Activated CD4-positive, alpha-beta memory T cell treated with anti-CD3 and anti-CD28 coated beads for 36 hours (primary cell): ENCODE measurements at regions not wholly inside any gene's neighbourhood (a gene's known extent, or its start where the extent isn't known, plus 50 kb on each side); places are given as distances from the start of the nearest gene placed in this dataset.

Experiments used
- CTCF ChIA-PET: fragments of 350-600 bp; sonication (Branson Sonifier 250); formaldehyde crosslinking; loops from one replicate; lab custom pipeline; 2021; ENCODE audit warnings: antibody characterized with exemption, inconsistent platforms; lab: Charles Lee
- POLR2A ChIA-PET: fragments of 350-600 bp; sonication (Branson Sonifier 250); formaldehyde crosslinking; loops from one replicate; lab custom pipeline; 2021; ENCODE audit warnings: antibody characterized with exemption; lab: Charles Lee
- DNase-seq: peaks from one replicate; pipeline ENCODE4 v3.0.0-alpha.2; 2020
- H3K27ac Mint-ChIP-seq: one replicate; pipeline ENCODE4 v1.8.0; 2021; ENCODE audit warnings: mixed read lengths
- H3K27me3 Mint-ChIP-seq: one replicate; pipeline ENCODE4 v1.8.0; 2021; ENCODE audit warnings: mixed read lengths
- H3K36me3 Mint-ChIP-seq: one replicate; pipeline ENCODE4 v1.8.0; 2021; ENCODE audit warnings: mixed read lengths
- H3K4me1 Mint-ChIP-seq: one replicate; pipeline ENCODE4 v1.8.0; 2021; ENCODE audit warnings: low read depth, mixed read lengths
- H3K4me3 Mint-ChIP-seq: one replicate; pipeline ENCODE4 v1.8.0; 2021; ENCODE audit warnings: mild to moderate bottlenecking, mixed read lengths
- H3K9me3 Mint-ChIP-seq: one replicate; pipeline ENCODE4 v1.8.0; 2021; ENCODE audit warnings: mixed read lengths
- intact Hi-C: fragments of 100-400 bp; cut with micrococcal nuclease; formaldehyde crosslinking; loops from one replicate; pipeline ENCODE4 v1.15.1; 2023

DNA sequence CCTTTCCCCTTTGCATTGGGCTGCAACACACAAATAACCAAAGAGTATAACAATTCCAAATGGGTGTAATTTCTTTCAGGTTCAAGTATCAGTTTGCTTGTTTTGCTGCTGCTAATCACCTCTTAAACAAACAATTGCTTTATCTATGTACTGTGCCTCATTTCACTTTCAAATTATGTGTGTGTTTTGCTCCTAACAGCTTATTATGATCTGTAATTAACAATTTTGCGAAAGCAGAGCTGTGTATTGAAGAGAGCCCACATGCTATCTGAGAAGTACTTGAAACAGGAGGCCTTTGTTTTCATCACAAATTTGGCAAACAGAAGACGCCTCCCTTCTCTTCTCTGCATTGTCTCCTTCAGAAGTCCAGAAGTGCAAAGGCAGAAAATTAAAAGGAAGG, 312.0 kb downstream of the TLE1 start:
- CTCF ChIA-PET: no interaction called here
- Mint-ChIP-seq H3K9me3 (peaks cover 3% of the 10 kb centered on the region), H3K36me3 (no peaks in the 10 kb centered on the region)

DNA sequence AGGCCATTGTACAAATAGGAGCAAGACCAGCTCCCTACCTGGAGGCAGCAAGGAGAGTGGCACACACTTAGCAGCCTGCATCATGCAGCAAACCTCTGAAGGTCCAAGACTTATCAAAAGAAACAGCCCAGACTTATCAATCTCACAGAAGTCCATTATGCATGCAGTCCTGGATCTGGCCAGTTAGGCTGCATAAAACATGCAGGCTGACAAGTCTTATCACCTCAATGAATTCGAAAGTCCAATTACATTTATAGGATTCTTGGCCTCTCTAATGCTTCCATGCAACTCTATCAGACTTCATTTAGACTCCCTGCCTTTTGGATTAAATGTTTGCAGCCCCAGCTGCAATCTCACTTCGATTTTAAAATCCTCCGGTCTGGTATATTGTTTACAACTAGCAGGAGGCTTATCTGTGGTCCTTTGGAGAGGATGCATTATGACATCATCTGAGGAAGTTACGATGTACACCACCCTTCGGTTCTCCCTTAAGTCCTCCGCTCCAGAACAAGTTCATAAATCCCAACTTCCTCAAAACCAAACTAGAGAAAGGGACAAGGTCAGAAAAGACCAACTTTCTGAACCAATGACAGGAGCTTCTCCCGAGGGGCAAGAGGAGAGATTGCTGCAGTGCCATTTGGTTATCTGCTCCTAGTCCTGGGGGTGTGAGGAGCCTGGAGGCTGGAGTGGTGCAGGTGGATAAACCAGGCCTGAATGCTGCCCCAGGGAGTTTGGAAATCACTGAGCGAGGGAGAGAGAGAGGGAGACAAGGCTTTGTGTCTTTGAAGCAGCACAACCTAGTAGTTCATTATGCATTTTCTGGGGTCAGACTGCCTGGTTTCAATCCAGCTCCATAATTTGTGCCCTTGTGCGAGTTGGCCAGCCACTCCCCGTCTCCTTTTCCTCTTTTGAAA, 313.9 kb downstream of the TLE1 start:
- intact Hi-C loops: no loop called here
- Mint-ChIP-seq H3K27ac (no peak overlapping the region), H3K4me3 (no peak overlapping the region), H3K9me3 (peaks cover 3% of the 10 kb centered on the region), H3K27me3 (no peaks in the 10 kb centered on the region), H3K36me3 (no peaks in the 10 kb centered on the region), H3K4me1 (no peaks in the 10 kb centered on the region)
- CTCF ChIA-PET: no interaction called here
- DNase-seq: no peak
- POLR2A ChIA-PET: no interaction called here

More for the DNA sequence above, 312.0 kb downstream of the TLE1 start:
- no peaks in the 10 kb centered on the region for H3K4me1 Mint-ChIP-seq
- DNase-seq: no peak
- POLR2A ChIA-PET: no interaction called here
- H3K27me3 Mint-ChIP-seq: no peaks in the 10 kb centered on the region
- no peak overlapping the region for H3K4me3 Mint-ChIP-seq
- intact Hi-C loops: no loop called here
- H3K27ac Mint-ChIP-seq: no peak overlapping the region

DNA sequence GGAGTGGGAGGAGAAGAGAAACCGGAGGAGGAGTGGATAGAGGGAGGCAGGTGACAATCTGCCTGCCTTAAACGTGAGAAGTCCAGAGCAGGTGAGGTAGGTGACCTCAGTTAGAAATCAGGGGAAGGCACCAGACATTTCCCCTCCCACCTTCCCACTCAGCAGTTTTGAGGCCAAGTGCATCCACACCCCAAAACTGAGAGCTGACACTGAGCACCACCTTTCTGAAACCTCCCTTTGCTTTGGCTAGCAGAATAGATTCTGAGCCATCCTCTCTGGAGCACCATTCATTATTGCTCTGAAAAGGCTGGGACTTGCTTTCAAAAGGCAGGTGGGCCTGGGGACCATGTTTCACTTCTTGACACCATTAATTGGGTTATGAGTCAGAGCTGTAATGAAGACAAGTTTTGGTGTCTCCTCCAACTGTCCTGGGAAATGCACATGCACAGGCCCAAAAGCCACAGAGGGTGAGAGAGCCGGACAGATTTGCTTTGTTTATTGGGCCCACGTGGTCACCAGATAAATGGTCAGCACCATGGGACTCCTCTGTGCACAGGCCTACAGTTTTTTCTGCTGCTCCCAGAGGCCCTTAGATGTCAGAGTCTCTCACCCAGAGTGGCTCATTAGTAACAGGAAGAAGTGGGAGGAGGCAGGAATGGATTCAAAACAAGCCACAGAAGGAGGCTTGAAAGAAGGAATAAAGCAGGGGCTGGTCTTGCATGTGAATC, 314.7 kb downstream of the TLE1 start:
- no peaks in the 10 kb centered on the region for H3K36me3 Mint-ChIP-seq
- ChIA-PET POLR2A (no interaction called here), CTCF (no interaction called here)
- no peak overlapping the region for H3K4me3 Mint-ChIP-seq
- no peak for DNase-seq
- H3K27me3 Mint-ChIP-seq: no peaks in the 10 kb centered on the region
- H3K9me3 Mint-ChIP-seq: peaks cover 3% of the 10 kb centered on the region
- H3K4me1 Mint-ChIP-seq: no peaks in the 10 kb centered on the region
- no peak overlapping the region for H3K27ac Mint-ChIP-seq
- intact Hi-C loops: no loop called here

DNA sequence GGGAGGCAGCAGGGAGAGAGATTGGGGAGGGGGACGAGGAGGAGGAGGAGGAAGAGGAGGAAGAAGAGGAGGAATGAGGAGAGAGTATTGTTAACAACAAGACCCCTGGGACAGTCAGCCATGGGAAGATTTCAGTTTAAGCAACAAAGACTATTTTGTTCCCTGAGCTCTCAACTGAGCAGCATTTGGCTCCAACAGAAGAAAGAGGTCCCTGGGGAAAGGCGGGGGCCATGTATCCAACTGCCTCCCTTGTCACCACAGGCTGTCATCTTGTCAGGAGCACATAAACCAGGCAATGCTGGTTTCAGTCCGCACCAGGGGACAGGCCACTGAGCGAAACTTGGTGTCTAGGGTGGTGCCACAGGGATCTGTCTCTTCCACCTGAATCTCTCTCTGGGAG, 316.1 kb downstream of the TLE1 start:
- no peaks in the 10 kb centered on the region for H3K4me1 Mint-ChIP-seq
- intact Hi-C loops: no loop called here
- POLR2A ChIA-PET: no interaction called here
- no peaks in the 10 kb centered on the region for H3K36me3 Mint-ChIP-seq
- CTCF ChIA-PET: no interaction called here
- no peak overlapping the region for H3K4me3 Mint-ChIP-seq
- H3K27me3 Mint-ChIP-seq: no peaks in the 10 kb centered on the region
- H3K9me3 Mint-ChIP-seq: peaks cover 7% of the 10 kb centered on the region
- no peak overlapping the region for H3K27ac Mint-ChIP-seq
- DNase-seq: no peak

DNA sequence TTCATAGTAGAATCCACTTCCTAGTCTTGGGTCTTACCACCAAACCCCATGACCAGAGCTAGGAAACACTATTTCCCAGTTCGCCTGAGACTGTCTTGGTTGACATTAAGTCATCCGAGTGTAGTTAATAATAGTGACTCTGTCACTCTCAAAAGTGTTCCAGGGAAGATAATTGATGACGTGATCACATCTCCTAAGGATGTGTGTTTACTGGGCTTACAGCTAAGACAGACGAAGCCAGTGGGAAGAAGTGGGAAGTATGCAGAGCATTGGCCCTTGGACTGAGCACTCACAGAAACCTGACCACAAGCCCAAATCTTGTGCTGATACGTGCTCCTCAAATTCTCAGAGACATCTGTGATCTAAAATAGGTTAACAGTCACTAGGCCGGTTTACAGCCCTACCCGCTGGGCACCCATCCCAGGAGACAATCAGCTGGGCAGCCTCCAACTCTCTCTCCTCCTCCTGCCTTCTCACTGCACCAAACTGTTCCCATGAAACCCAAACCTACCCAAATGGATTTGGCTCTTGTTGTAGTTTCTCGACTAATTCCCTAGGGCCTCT, 316.6 kb downstream of the TLE1 start:
- Mint-ChIP-seq H3K4me3 (no peak overlapping the region), H3K9me3 (peaks cover 7% of the 10 kb centered on the region), H3K36me3 (no peaks in the 10 kb centered on the region), H3K27ac (no peak overlapping the region), H3K27me3 (no peaks in the 10 kb centered on the region), H3K4me1 (no peaks in the 10 kb centered on the region)
- CTCF ChIA-PET: no interaction called here
- intact Hi-C loops: no loop called here
- POLR2A ChIA-PET: no interaction called here
- DNase-seq: no peak

DNA sequence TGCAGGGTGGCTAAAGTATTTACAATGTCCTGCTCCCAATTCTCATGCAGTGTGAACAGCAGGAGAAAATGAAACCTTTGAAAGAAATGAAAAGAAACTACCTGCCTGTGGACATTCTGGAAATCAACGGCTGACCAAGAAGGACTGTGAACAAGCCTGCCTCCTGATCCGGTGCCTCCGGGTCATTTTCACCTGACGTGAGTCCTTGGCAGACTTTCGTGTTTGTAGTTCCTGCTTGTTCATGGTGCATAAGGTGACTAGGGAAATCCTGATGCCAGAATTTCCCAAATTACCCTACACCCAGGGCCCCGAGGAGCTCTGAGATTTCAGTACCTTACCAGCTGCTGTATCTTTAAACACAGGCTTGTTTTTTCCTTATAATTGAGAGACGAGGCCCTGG, 317.5 kb downstream of the TLE1 start:
- CTCF ChIA-PET: no interaction called here
- intact Hi-C loops: no loop called here

GRCh38 chr9:81370650-81371049, 318.7 kb downstream of the TLE1 start:
- intact Hi-C loops: no loop called here
- H3K27me3 Mint-ChIP-seq: no peaks in the 10 kb centered on the region
- no peaks in the 10 kb centered on the region for H3K4me1 Mint-ChIP-seq
- H3K4me3 Mint-ChIP-seq: no peak overlapping the region
- ChIA-PET CTCF (no interaction called here), POLR2A (no interaction called here)
- H3K36me3 Mint-ChIP-seq: no peaks in the 10 kb centered on the region
- DNase-seq: no peak
- no peak overlapping the region for H3K27ac Mint-ChIP-seq
- H3K9me3 Mint-ChIP-seq: peaks cover 15% of the 10 kb centered on the region

More for the DNA sequence above, 317.5 kb downstream of the TLE1 start:
- POLR2A ChIA-PET: no interaction called here
- no peaks in the 10 kb centered on the region for H3K36me3 Mint-ChIP-seq
- H3K4me3 Mint-ChIP-seq: no peak overlapping the region
- peaks cover 15% of the 10 kb centered on the region for H3K9me3 Mint-ChIP-seq
- no peaks in the 10 kb centered on the region for H3K4me1 Mint-ChIP-seq
- no peak for DNase-seq
- H3K27ac Mint-ChIP-seq: no peak overlapping the region
- H3K27me3 Mint-ChIP-seq: no peaks in the 10 kb centered on the region

DNA sequence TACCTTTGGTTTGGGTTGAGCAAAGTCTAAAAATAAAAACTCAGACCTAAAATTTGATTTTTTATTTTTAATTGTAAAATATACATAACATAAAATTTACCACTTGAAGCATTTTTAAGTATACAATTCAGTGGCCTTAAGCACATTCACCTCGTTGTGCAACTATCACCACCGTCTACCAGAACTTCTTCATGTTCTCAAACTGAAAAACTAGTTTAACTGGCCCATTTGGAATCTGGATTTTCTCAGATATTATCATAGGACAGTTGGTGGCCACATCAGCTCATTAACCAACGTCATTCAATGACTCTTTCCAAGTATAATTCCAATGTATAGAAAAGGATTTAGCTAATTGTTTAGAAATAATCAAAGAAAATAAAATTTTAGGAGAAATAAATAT, 319.3 kb downstream of the TLE1 start:
- POLR2A ChIA-PET: no interaction called here
- CTCF ChIA-PET: no interaction called here
- H3K4me1 Mint-ChIP-seq: no peaks in the 10 kb centered on the region
- DNase-seq: no peak
- H3K27me3 Mint-ChIP-seq: no peaks in the 10 kb centered on the region
- no peaks in the 10 kb centered on the region for H3K36me3 Mint-ChIP-seq
- peaks cover 18% of the 10 kb centered on the region for H3K9me3 Mint-ChIP-seq
- H3K4me3 Mint-ChIP-seq: no peak overlapping the region
- intact Hi-C loops: no loop called here
- H3K27ac Mint-ChIP-seq: no peak overlapping the region

DNA sequence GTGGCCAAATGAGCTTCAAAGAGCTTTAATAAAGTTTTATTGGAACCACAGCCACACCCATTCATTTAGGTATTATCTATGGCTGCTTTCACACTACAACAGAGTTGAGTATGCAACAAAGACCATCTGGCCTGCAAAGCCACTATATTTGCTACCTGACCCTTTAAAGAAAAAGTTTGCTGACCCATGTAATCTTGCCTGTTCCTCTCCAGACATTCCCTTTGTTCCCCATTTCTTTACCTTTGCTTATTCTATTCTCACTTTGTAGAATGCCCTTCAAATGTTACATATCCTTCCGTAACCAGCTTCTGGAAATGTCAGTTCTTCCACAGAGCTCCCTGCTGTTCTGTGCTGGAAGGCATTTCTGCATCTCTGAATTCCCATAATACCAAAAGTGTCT, 320.2 kb downstream of the TLE1 start:
- no peak overlapping the region for H3K4me3 Mint-ChIP-seq

GRCh38 chr9:81363916-81364480, 325.3 kb downstream of the TLE1 start:
- Mint-ChIP-seq H3K27me3 (no peaks in the 10 kb centered on the region), H3K4me1 (no peaks in the 10 kb centered on the region), H3K27ac (no peak overlapping the region), H3K4me3 (no peak overlapping the region), H3K9me3 (peaks cover 22% of the 10 kb centered on the region), H3K36me3 (peaks cover 4% of the 10 kb centered on the region)
- intact Hi-C loops: no loop called here
- ChIA-PET CTCF (no interaction called here), POLR2A (no interaction called here)
- DNase-seq: no peak

More for the DNA sequence above, 320.2 kb downstream of the TLE1 start:
- H3K36me3 Mint-ChIP-seq: peaks cover 4% of the 10 kb centered on the region
- CTCF ChIA-PET: no interaction called here
- no peaks in the 10 kb centered on the region for H3K4me1 Mint-ChIP-seq
- peaks cover 28% of the 10 kb centered on the region for H3K9me3 Mint-ChIP-seq
- POLR2A ChIA-PET: no interaction called here
- no peak overlapping the region for H3K27ac Mint-ChIP-seq
- intact Hi-C loops: no loop called here
- no peaks in the 10 kb centered on the region for H3K27me3 Mint-ChIP-seq
- no peak for DNase-seq

GRCh38 chr9:81361296-81361695, 328.1 kb downstream of the TLE1 start:
- peaks cover 17% of the 10 kb centered on the region for H3K9me3 Mint-ChIP-seq
- CTCF ChIA-PET: interaction anchor here (0.7 kb wide), 1 partner anchor 78 kb away, joined by 3 read pairs; no protein-coding TSS in a partner anchor
- H3K27ac Mint-ChIP-seq: no peak overlapping the region
- POLR2A ChIA-PET: no interaction called here
- no peak for DNase-seq
- no peaks in the 10 kb centered on the region for H3K4me1 Mint-ChIP-seq
- no peaks in the 10 kb centered on the region for H3K27me3 Mint-ChIP-seq
- H3K36me3 Mint-ChIP-seq: peaks cover 4% of the 10 kb centered on the region
- no peak overlapping the region for H3K4me3 Mint-ChIP-seq
- intact Hi-C loops: no loop called here

DNA sequence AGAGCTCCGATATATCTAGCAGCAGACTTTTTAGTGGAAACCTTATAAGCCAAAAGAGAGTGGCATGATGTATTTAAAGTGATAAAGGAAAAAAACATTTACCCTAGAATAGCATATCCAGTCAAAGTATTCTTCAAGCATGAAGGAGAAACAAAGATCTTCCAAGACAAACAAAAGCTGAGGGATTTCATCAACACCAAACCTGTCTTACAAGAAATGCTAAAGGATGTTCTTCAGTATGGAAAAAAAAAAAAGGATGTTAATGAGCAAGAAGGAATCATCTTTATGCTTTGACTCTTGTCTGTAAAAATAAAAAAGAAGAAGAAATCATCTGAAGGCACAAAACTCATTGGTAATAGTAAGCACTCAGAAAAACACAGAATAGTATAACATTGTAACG, 338.2 kb downstream of the TLE1 start:
- DNase-seq: no peak
- POLR2A ChIA-PET: no interaction called here
- Mint-ChIP-seq H3K36me3 (no peaks in the 10 kb centered on the region), H3K4me1 (no peaks in the 10 kb centered on the region), H3K4me3 (no peak overlapping the region), H3K27me3 (no peaks in the 10 kb centered on the region), H3K27ac (no peak overlapping the region), H3K9me3 (peaks cover 11% of the 10 kb centered on the region)
- CTCF ChIA-PET: no interaction called here
- intact Hi-C loops: no loop called here
